WERI-Rb-1 (cell line): ENCODE measurements at regions not wholly inside any gene's neighbourhood (a gene's known extent, or its start where the extent isn't known, plus 50 kb on each side); places are given as distances from the start of the nearest gene placed in this dataset.

Source experiments
- DNase-seq: peaks from one replicate; pipeline ENCODE4 v3.0.0-alpha.2; 2020
- H3K27ac ChIP-seq: fragments of 250-450 bp; sonication (Bioruptor Pico); 2 replicates; pipeline ENCODE4 v1.5.1; 2020; ENCODE audit warnings: mild to moderate bottlenecking, moderate library complexity
- H3K27me3 ChIP-seq: fragments of 250-450 bp; sonication (Bioruptor Pico); 2 replicates; pipeline ENCODE4 v1.5.1; 2021; ENCODE audit warnings: mild to moderate bottlenecking, low read depth, moderate library complexity; ENCODE audit not compliant: insufficient read depth, severe bottlenecking
- H3K36me3 ChIP-seq: fragments of 250-450 bp; sonication (Bioruptor Pico); 2 replicates; pipeline ENCODE4 v1.5.1; 2020; ENCODE audit warnings: mild to moderate bottlenecking, moderate library complexity
- H3K4me3 ChIP-seq: 2 replicates; pipeline ENCODE4 v1.5.1; 2011; ENCODE audit warnings: low read depth, mild to moderate bottlenecking, control low read depth, low read length
- H3K9me3 ChIP-seq: fragments of 250-450 bp; sonication (Bioruptor Pico); 2 replicates; pipeline ENCODE4 v1.5.1; 2021; ENCODE audit warnings: mild to moderate bottlenecking, moderate library complexity; ENCODE audit not compliant: severe bottlenecking
- TF ChIP-seq, protein P1 (sequence below): IDR thresholded peaks from 2 replicates; pipeline ENCODE4 v1.5.1; 2011; ENCODE audit warnings: low read depth, mild to moderate bottlenecking, control low read depth, inconsistent platforms, low read length

DNA sequence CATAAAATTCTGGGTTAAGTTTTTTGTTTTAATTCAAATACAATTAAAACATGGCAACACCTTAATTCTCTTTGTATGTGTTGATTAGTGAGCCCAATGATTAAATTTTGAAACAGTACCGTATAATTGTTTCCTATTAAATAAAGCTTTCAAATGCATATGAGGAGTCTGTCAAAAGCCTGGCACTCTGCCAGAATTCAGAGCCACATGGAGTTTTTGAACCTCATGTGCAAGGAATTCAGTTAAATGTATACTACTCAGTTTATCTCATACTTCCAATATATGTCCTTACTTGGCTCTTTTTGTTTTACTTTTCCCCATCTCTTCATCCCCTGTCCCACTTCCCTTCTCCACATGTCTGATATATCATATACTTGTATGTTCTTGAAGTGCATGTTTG lies 165.6 kb upstream of the FAM3C start:
- Histone ChIP-seq H3K27me3 (no peaks in the 10 kb centered on the region), H3K9me3 (no peaks in the 10 kb centered on the region), H3K36me3 (no peaks in the 10 kb centered on the region), H3K4me3 (no peak overlapping the region), H3K27ac (no peak overlapping the region)
- TF ChIP-seq, protein P1, sequence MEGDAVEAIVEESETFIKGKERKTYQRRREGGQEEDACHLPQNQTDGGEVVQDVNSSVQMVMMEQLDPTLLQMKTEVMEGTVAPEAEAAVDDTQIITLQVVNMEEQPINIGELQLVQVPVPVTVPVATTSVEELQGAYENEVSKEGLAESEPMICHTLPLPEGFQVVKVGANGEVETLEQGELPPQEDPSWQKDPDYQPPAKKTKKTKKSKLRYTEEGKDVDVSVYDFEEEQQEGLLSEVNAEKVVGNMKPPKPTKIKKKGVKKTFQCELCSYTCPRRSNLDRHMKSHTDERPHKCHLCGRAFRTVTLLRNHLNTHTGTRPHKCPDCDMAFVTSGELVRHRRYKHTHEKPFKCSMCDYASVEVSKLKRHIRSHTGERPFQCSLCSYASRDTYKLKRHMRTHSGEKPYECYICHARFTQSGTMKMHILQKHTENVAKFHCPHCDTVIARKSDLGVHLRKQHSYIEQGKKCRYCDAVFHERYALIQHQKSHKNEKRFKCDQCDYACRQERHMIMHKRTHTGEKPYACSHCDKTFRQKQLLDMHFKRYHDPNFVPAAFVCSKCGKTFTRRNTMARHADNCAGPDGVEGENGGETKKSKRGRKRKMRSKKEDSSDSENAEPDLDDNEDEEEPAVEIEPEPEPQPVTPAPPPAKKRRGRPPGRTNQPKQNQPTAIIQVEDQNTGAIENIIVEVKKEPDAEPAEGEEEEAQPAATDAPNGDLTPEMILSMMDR, result no peak
- no peak for DNase-seq

DNA sequence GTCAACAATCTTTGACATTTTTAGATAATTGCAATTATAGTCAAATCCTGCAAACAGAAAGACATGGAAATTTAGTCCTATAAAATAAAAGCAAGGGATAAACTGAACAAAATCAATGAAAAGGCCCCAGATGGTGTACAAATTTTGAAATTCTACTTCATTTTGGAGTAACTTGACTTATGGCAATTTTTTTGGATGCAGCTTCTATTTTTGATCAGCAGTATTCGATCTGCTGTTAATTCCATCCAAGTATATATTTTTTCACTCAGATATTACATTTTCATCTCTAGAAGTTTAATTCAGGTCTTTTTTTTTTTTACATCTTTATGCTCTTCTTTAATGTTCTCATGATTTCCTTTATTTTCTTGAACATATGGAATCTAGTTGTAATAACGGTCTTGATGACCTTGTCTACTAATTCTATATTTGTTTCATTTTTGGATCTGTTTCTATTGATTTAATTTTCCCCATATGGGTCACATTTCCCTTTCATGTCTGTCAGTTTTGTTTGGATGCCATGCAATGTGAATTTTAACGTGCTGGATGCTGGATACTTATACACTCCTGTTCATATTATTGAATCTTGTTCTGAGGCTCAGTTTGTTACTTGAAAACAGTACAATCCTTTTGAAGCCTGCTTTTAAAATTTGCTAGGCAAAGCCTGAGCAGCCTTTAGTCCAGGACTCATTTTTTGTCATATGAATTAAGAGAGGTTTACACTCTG lies 164.3 kb upstream of the FAM3C start:
- H3K27me3 ChIP-seq, result no peaks in the 10 kb centered on the region
- DNase-seq, result no peak
- no peak overlapping the region for H3K4me3 ChIP-seq
- no peak overlapping the region for H3K27ac ChIP-seq
- TF ChIP-seq, protein P1, result no peak
- H3K36me3 ChIP-seq, result no peaks in the 10 kb centered on the region
- no peaks in the 10 kb centered on the region for H3K9me3 ChIP-seq

DNA sequence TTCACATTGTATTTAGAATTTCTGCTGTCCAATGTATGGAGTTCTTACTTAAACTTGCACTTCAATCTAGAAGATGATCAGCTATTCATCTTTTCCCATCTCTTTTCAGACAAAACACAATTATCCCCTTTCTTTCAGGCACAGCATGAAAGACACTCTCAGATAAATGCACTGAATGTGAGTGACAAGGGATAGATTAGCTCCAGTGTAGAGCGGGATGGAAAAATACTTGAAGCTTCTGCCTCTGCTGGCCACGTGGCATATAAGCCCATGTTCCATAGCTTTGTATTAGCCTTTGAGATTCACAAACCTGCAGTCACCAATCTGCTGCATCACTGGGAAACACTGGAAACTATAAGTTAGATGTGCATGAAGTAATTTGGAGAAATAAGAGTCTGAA lies 162.2 kb upstream of the FAM3C start:
- H3K9me3 ChIP-seq, result no peaks in the 10 kb centered on the region
- TF ChIP-seq, protein P1, result 0 out of 2 replicates have a peak, but pooled peaks have one; percentile 9
- DNase-seq, result no peak
- no peak overlapping the region for H3K27ac ChIP-seq
- no peaks in the 10 kb centered on the region for H3K27me3 ChIP-seq
- no peaks in the 10 kb centered on the region for H3K36me3 ChIP-seq
- no peak overlapping the region for H3K4me3 ChIP-seq

DNA sequence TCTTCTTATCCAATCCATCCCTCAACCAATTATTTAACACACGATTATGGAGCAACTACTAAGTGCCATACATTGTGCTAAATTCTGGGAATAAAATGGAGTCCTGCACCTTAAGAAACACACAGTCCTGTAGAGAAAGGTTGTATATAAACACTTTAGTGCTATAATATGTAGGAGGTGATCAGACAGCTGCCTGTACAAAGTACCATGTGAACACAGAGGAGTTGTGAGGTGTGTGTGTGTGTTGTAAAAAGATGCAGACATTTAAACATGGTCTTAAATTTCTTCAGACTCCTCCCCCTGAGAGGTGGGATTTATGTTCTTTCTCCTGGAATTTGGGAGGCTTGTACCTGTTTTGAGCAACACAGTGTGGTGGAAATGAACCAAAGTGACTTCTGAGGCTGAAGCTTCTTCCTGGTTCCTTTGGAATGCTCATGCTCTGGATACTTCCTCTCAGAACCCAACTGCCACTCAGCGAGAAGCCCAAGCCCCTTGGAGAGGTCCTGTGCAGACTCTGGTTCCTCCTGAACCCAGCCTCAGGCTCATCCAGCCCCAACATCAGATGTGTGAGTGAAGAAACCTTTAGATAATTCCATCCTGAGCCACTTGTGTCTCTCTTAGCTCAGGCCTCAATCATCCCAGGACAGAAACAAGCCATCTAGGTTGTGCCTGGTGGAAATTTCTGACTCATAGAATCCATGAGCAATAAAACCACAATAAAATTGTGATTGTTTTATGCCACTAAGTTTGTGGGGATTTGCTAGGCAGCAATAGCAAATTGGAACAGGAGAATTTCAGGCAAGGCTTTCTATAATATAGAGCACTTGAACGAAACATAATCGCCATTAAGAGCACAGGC lies 161.2 kb upstream of the FAM3C start:
- H3K27ac ChIP-seq, result no peak overlapping the region
- no peak for DNase-seq

DNA sequence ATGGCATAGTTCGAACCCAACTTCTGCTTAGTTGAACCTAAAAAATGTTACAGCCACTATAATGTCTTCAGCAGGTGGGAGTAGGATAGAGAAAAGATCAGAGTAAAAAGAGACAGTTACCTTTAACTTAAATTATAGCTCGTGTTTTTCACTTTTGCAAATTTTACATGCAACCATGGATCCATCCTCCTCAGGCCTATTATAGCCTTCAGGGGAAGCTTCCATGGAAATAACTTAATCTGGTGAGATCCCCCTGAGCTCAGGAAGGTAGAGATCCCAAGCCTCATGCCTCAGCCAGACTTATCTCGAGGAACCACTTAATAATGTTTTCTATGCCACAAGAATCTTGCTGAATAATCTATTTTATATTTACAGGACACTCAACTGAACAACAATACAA lies 159.4 kb upstream of the FAM3C start:
- Histone ChIP-seq H3K27ac (no peak overlapping the region), H3K4me3 (no peak overlapping the region), H3K27me3 (no peaks in the 10 kb centered on the region), H3K36me3 (no peaks in the 10 kb centered on the region), H3K9me3 (no peaks in the 10 kb centered on the region)
- TF ChIP-seq, protein P1, result no peak
- no peak for DNase-seq

More for the DNA sequence above, 161.2 kb upstream of the FAM3C start:
- TF ChIP-seq, protein P1, result no peak
- Histone ChIP-seq H3K36me3 (no peaks in the 10 kb centered on the region), H3K27me3 (no peaks in the 10 kb centered on the region), H3K9me3 (no peaks in the 10 kb centered on the region), H3K4me3 (no peak overlapping the region)
